NT2/D1 (cell line): ENCODE measurements at regions not wholly inside any gene's neighbourhood (a gene's known extent, or its start where the extent isn't known, plus 50 kb on each side); places are given as distances from the start of the nearest gene placed in this dataset.
A peak's percentile ranks its signal among the peaks of the same experiment; 100 is the strongest.

Source experiments
- DNase-seq: peaks from one replicate; pipeline ENCODE4 v3.0.0-alpha.2; 2011; ENCODE audit warnings: low read depth, low spot score
- H3K27me3 ChIP-seq: 2 replicates; pipeline ENCODE4 v1.6.0; 2011; ENCODE audit warnings: mild to moderate bottlenecking; ENCODE audit not compliant: insufficient read length, insufficient read depth
- H3K36me3 ChIP-seq: 2 replicates; pipeline ENCODE4 v1.6.1; 2011; ENCODE audit warnings: mild to moderate bottlenecking, low read length, mixed read lengths; ENCODE audit not compliant: insufficient read depth, insufficient read length
- H3K4me1 ChIP-seq: 2 replicates; pipeline ENCODE4 v1.5.1; 2011; ENCODE audit not compliant: insufficient read depth, insufficient read length
- H3K4me3 ChIP-seq: 2 replicates; pipeline ENCODE4 v1.5.1; 2011; ENCODE audit warnings: low read depth; ENCODE audit not compliant: insufficient read length
- H3K9ac ChIP-seq: 2 replicates; pipeline ENCODE4 v1.6.0; 2011; ENCODE audit warnings: low read depth; ENCODE audit not compliant: insufficient read length
- H3K9me3 ChIP-seq: 2 replicates; pipeline ENCODE4 v1.5.1; 2011; ENCODE audit warnings: mild to moderate bottlenecking, low read length; ENCODE audit not compliant: insufficient read depth
- SUZ12 ChIP-seq: IDR thresholded peaks from 2 replicates; pipeline ENCODE4 v1.6.1; 2011; ENCODE audit not compliant: insufficient read length, insufficient read depth; ENCODE audit errors: extremely low read depth
- YY1 ChIP-seq: IDR thresholded peaks from 2 replicates; pipeline ENCODE4 v1.6.1; 2011; ENCODE audit not compliant: insufficient read length, insufficient read depth
- ZNF274 ChIP-seq: IDR thresholded peaks from 2 replicates; pipeline ENCODE4 v1.6.1; 2011; ENCODE audit warnings: mild to moderate bottlenecking, low read depth, low read length

GRCh38 chr5:114634517-114634916 is 272.6 kb downstream of the KCNN2 start:
- no peak overlapping the region for H3K9ac ChIP-seq
- TF ChIP-seq ZNF274 = no peak
- no peak for TF ChIP-seq YY1
- TF ChIP-seq SUZ12 = no peak

DNA sequence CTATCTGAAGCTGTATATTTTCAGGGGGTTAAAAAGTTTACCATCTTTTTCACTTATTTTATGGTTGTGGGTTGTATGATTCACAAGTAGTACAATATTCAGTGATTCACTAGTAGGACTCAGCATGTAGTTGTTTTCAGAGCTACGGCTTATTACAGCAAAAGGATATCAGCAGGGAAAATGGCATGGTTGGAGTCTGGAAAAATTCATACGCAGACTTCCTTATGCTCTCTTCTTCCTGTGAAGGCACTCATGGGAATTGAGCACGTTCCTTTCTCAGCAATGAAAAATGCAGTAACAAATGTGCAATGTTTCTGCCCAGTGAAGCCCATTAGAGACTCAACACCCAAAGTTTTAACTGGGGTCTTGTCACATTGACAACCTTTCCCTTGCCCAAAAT is 250.5 kb downstream of the KCNN2 start:
- H3K27me3 ChIP-seq = no peaks in the 10 kb centered on the region
- H3K4me1 ChIP-seq = no peaks in the 10 kb centered on the region
- H3K9me3 ChIP-seq = no peaks in the 10 kb centered on the region
- TF ChIP-seq SUZ12 = no peak
- no peak for TF ChIP-seq YY1
- no peak for TF ChIP-seq ZNF274
- H3K9ac ChIP-seq = no peak overlapping the region
- DNase-seq = no peak
- no peaks in the 10 kb centered on the region for H3K36me3 ChIP-seq
- H3K4me3 ChIP-seq = no peak overlapping the region

More at GRCh38 chr5:114634517-114634916, 272.6 kb downstream of the KCNN2 start:
- H3K27me3 ChIP-seq = no peaks in the 10 kb centered on the region
- no peaks in the 10 kb centered on the region for H3K36me3 ChIP-seq
- no peaks in the 10 kb centered on the region for H3K9me3 ChIP-seq
- H3K4me1 ChIP-seq = no peaks in the 10 kb centered on the region
- DNase-seq = no peak
- no peak overlapping the region for H3K4me3 ChIP-seq

- DNase-seq = peak; percentile 6
- TF ChIP-seq SUZ12 (no peak), ZNF274 (no peak), YY1 (no peak)
- no peaks in the 10 kb centered on the region for H3K36me3 ChIP-seq
Observed at GRCh38 chr5:114581136-114581535, 219.3 kb downstream of the KCNN2 start.

DNA sequence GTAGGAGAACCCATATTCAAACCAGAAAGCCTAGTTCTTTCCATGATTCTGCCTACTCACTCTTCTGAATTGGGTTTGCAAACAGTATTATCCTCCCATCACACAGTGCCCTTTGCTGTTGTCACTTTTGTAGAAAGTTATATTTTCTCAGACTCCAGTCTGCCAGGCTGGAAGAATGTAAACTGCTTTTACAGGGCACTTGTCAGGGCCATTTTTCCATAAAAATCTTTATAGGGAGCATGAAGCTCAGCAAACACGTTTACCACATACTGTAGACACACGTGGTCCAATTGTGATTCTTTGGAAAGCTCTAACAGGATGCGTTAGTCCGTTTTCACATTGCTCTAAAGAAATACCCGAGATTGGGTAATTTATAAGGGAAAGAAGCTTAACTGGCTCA is 204.0 kb downstream of the KCNN2 start:
- Histone ChIP-seq H3K9ac (no peak overlapping the region), H3K4me1 (no peaks in the 10 kb centered on the region), H3K9me3 (no peaks in the 10 kb centered on the region; the same call in 1 of the 2 replicates), H3K4me3 (no peak overlapping the region), H3K36me3 (no peaks in the 10 kb centered on the region), H3K27me3 (no peaks in the 10 kb centered on the region)
- DNase-seq = no peak
- TF ChIP-seq ZNF274 = no peak
- no peak for TF ChIP-seq SUZ12
- no peak for TF ChIP-seq YY1

More at GRCh38 chr5:114581136-114581535, 219.3 kb downstream of the KCNN2 start:
- Histone ChIP-seq H3K27me3 (no peaks in the 10 kb centered on the region), H3K4me1 (no peaks in the 10 kb centered on the region), H3K4me3 (no peak overlapping the region), H3K9ac (no peak overlapping the region), H3K9me3 (no peaks in the 10 kb centered on the region)

GRCh38 chr5:114565139-114565538 is 203.3 kb downstream of the KCNN2 start:
- Histone ChIP-seq H3K36me3 (no peaks in the 10 kb centered on the region), H3K4me3 (no peak overlapping the region), H3K4me1 (no peaks in the 10 kb centered on the region), H3K9me3 (no peaks in the 10 kb centered on the region; the same call in 1 of the 2 replicates), H3K9ac (no peak overlapping the region), H3K27me3 (no peaks in the 10 kb centered on the region)
- TF ChIP-seq ZNF274 (no peak), YY1 (no peak), SUZ12 (no peak)
- DNase-seq = no peak

GRCh38 chr5:114561415-114561814 is 199.5 kb downstream of the KCNN2 start:
- Histone ChIP-seq H3K9ac (no peak overlapping the region), H3K36me3 (no peaks in the 10 kb centered on the region), H3K4me3 (no peak overlapping the region), H3K4me1 (no peaks in the 10 kb centered on the region), H3K27me3 (no peaks in the 10 kb centered on the region), H3K9me3 (no peaks in the 10 kb centered on the region; the same call in 1 of the 2 replicates)
- DNase-seq = no peak
- no peak for TF ChIP-seq YY1
- TF ChIP-seq SUZ12 = no peak
- no peak for TF ChIP-seq ZNF274
